OCI-LY3 (cell line): ENCODE measurements at regions not wholly inside any gene's neighbourhood (a gene's known extent, or its start where the extent isn't known, plus 50 kb on each side); places are given as distances from the start of the nearest gene placed in this dataset.
A peak's percentile ranks its signal among the peaks of the same experiment; 100 is the strongest.

ENCODE experiments used
- H2AFZ ChIP-seq: fragments of 200-600, 300-600 bp; shearing (Covaris generic); 2 replicates; pipeline ENCODE4 v1.6.0; 2014; ENCODE audit warnings: antibody characterized with exemption, low read depth, low read length
- H3K27ac ChIP-seq: fragments of 200-600, 300-600 bp; sonication (generic); 2 replicates; pipeline ENCODE4 v1.5.1; 2014; ENCODE audit warnings: mild to moderate bottlenecking, low read length, moderate library complexity, mixed read lengths
- H3K27me3 ChIP-seq: fragments of 200-600, 300-600 bp; sonication (generic); 2 replicates; pipeline ENCODE4 v1.6.1; 2014; ENCODE audit warnings: low read depth, low read length, mixed read lengths
- H3K36me3 ChIP-seq: fragments of 200-600, 300-600 bp; sonication (generic); replicated peaks from 2 replicates; pipeline ENCODE3; 2014; ENCODE audit warnings: low read depth, low read length, mixed read lengths
- H3K4me1 ChIP-seq: fragments of 300-600, 200-600 bp; sonication (generic); 2 replicates; pipeline ENCODE4 v1.6.1; 2014; ENCODE audit warnings: low read length, mixed read lengths
- H3K4me2 ChIP-seq: fragments of 200-600, 300-600 bp; sonication (generic); 2 replicates; pipeline ENCODE4 v1.6.1; 2014; ENCODE audit warnings: low read length, mixed read lengths
- H3K4me3 ChIP-seq: fragments of 300-600, 200-600 bp; sonication (generic); 2 replicates; pipeline ENCODE4 v1.5.1; 2014; ENCODE audit warnings: antibody characterized with exemption, mild to moderate bottlenecking, low read length, moderate library complexity
- H3K79me2 ChIP-seq: fragments of 300-600, 200-600 bp; shearing (Covaris generic); 2 replicates; pipeline ENCODE4 v1.6.1; 2014; ENCODE audit warnings: mild to moderate bottlenecking, low read length, mixed read lengths
- H3K9ac ChIP-seq: fragments of 300-600, 200-600 bp; shearing (Covaris generic); 2 replicates; pipeline ENCODE4 v1.6.0; 2014; ENCODE audit warnings: mild to moderate bottlenecking, low read length, moderate library complexity
- H3K9me3 ChIP-seq: fragments of 200-600, 300-600 bp; shearing (Covaris generic); 2 replicates; pipeline ENCODE4 v1.6.1; 2014; ENCODE audit warnings: low read length, mixed read lengths; ENCODE audit not compliant: insufficient read depth
- H4K20me1 ChIP-seq: fragments of 200-600, 300-600 bp; sonication (generic); 2 replicates; pipeline ENCODE4 v1.6.1; 2016; ENCODE audit warnings: low read length, mixed read lengths; ENCODE audit not compliant: insufficient read depth
- CTCF ChIP-seq: fragments of 200-600, 300-600 bp; sonication (generic); IDR thresholded peaks from 2 replicates; pipeline ENCODE4 v1.5.1; 2014; ENCODE audit warnings: antibody characterized with exemption, low read length, low read depth
- EZH2phosphoT487 ChIP-seq: fragments of 200-600 bp; shearing (Covaris generic); IDR thresholded peaks from 2 replicates; pipeline ENCODE4 v1.6.1; 2018; ENCODE audit warnings: antibody characterized with exemption, mixed run types, low read depth

GRCh38 chr18:39326772-39327171 is 1761.2 kb upstream of the CELF4 start:
- no peak for TF ChIP-seq EZH2phosphoT487
- no peak for TF ChIP-seq CTCF
- Histone ChIP-seq H3K4me3 (no peak overlapping the region), H3K27me3 (no peaks in the 10 kb centered on the region), H3K9ac (no peak overlapping the region), H3K9me3 (no peaks in the 10 kb centered on the region), H4K20me1 (no peaks in the 10 kb centered on the region), H3K4me2 (no peak overlapping the region), H3K36me3 (no peaks in the 10 kb centered on the region), H2AFZ (no peak overlapping the region), H3K4me1 (peaks cover 3% of the 10 kb centered on the region), H3K27ac (no peak overlapping the region), H3K79me2 (no peaks in the 10 kb centered on the region)

- no peaks in the 10 kb centered on the region for H3K9me3 ChIP-seq
- TF ChIP-seq CTCF (no peak), EZH2phosphoT487 (no peak)
- no peak overlapping the region for H2AFZ ChIP-seq
- H3K27ac ChIP-seq, result no peak overlapping the region
- H3K27me3 ChIP-seq, result no peaks in the 10 kb centered on the region
- H3K79me2 ChIP-seq, result no peaks in the 10 kb centered on the region
- no peaks in the 10 kb centered on the region for H4K20me1 ChIP-seq
- peaks cover 7% of the 10 kb centered on the region for H3K4me1 ChIP-seq
- no peaks in the 10 kb centered on the region for H3K36me3 ChIP-seq
- H3K9ac ChIP-seq, result no peak overlapping the region
- H3K4me3 ChIP-seq, result no peak overlapping the region
- no peak overlapping the region for H3K4me2 ChIP-seq
Measured at GRCh38 chr18:39325973-39326372, 1760.4 kb upstream of the CELF4 start.

GRCh38 chr18:39319141-39319540 is 1753.5 kb upstream of the CELF4 start:
- no peaks in the 10 kb centered on the region for H3K9me3 ChIP-seq
- peaks cover 23% of the 10 kb centered on the region for H3K4me1 ChIP-seq
- no peaks in the 10 kb centered on the region for H4K20me1 ChIP-seq
- no peaks in the 10 kb centered on the region for H3K79me2 ChIP-seq
- TF ChIP-seq CTCF (no peak), EZH2phosphoT487 (no peak)
- H3K9ac ChIP-seq, result no peak overlapping the region
- H3K27ac ChIP-seq, result no peak overlapping the region
- no peak overlapping the region for H3K4me3 ChIP-seq
- H2AFZ ChIP-seq, result no peak overlapping the region
- H3K27me3 ChIP-seq, result no peaks in the 10 kb centered on the region
- H3K36me3 ChIP-seq, result no peaks in the 10 kb centered on the region
- H3K4me2 ChIP-seq, result no peak overlapping the region

- Histone ChIP-seq H3K4me2 (peak overlapping the region; percentile 56), H3K9ac (no peak overlapping the region), H2AFZ (no peak overlapping the region), H3K27ac (no peak overlapping the region), H3K9me3 (no peaks in the 10 kb centered on the region), H3K27me3 (no peaks in the 10 kb centered on the region), H3K4me3 (peak overlapping the region; percentile 23), H3K36me3 (no peaks in the 10 kb centered on the region), H4K20me1 (no peaks in the 10 kb centered on the region), H3K4me1 (peaks cover 23% of the 10 kb centered on the region), H3K79me2 (no peaks in the 10 kb centered on the region)
- TF ChIP-seq EZH2phosphoT487 (no peak), CTCF (no peak)
Measured at GRCh38 chr18:39318462-39318861, 1752.9 kb upstream of the CELF4 start.
